H1 (cell line): ENCODE measurements at regions not wholly inside any gene's neighbourhood (a gene's known extent, or its start where the extent isn't known, plus 50 kb on each side); places are given as distances from the start of the nearest gene placed in this dataset.

Source experiments
- CTCF ChIA-PET: fragments of 300-600 bp; sonication (Branson Sonifier 250); formaldehyde crosslinking; loops from one replicate; lab custom pipeline; 2021; ENCODE audit not compliant: partially characterized antibody; lab: Charles Lee
- POLR2A ChIA-PET: fragments of 300-600 bp; sonication (Branson Sonifier 250); formaldehyde crosslinking; loops from one replicate; lab custom pipeline; 2021; ENCODE audit warnings: inconsistent platforms; ENCODE audit not compliant: partially characterized antibody; lab: Charles Lee
- DNase-seq, 2 experiments: peaks; one replicate each; pipeline versions ENCODE4 v3.0.0 to v3.0.0-alpha.2; 2010 to 2022; ENCODE audit warnings: low spot score in 2 of 2, low read depth in 1 of 2, mixed read lengths in 1 of 2
- FAIRE-seq: peaks from 2 replicates; lab custom pipeline; 2011; peaks lifted over from hg19 to GRCh38; lab: Jason Lieb, UNC
- H2AFZ ChIP-seq: 2 replicates; pipeline ENCODE4 v1.8.1; 2012; ENCODE audit warnings: low read length, inconsistent platforms
- H2AK5ac ChIP-seq: 2 replicates; pipeline ENCODE4 v1.6.1; 2013; ENCODE audit warnings: low read depth, low read length
- H2BK120ac ChIP-seq: replicated peaks from 2 replicates; pipeline ENCODE3; 2013; ENCODE audit warnings: low read depth, low read length, inconsistent platforms
- H2BK12ac ChIP-seq: 2 replicates; pipeline ENCODE4 v1.6.1; 2013; ENCODE audit warnings: low read depth, low read length
- H2BK15ac ChIP-seq: 2 replicates; pipeline ENCODE4 v1.6.1; 2013; ENCODE audit warnings: low read length
- H2BK20ac ChIP-seq: 2 replicates; pipeline ENCODE4 v1.6.1; 2013; ENCODE audit warnings: low read length
- H2BK5ac ChIP-seq: 2 replicates; pipeline ENCODE4 v1.6.1; 2013; ENCODE audit warnings: low read depth, low read length
- H3K14ac ChIP-seq: 2 replicates; pipeline ENCODE4 v1.6.1; 2013; ENCODE audit warnings: inconsistent platforms; ENCODE audit not compliant: insufficient read length
- H3K18ac ChIP-seq: 2 replicates; pipeline ENCODE4 v1.6.1; 2013; ENCODE audit warnings: low read length; ENCODE audit errors: extremely low read depth
- H3K23ac ChIP-seq: 2 replicates; pipeline ENCODE4 v1.6.1; 2013; ENCODE audit warnings: inconsistent platforms; ENCODE audit not compliant: insufficient read length
- H3K23me2 ChIP-seq: 2 replicates; pipeline ENCODE4 v1.6.1; 2013; ENCODE audit warnings: low read depth, low read length
- H3K27ac ChIP-seq: 2 replicates; pipeline ENCODE4 v1.6.1; 2011; ENCODE audit warnings: low read depth, low read length, inconsistent platforms
- H3K27me3 ChIP-seq, 4 experiments: replicated peaks in 1 of 4; 1 replicate in 1 of 4; 2 replicates in 3 of 4; pipeline versions ENCODE4 v1.6.1 to v1.8.1; 2011 to 2013; ENCODE audit warnings: low read length in 3 of 4, mild to moderate bottlenecking in 3 of 4, inconsistent platforms in 2 of 4, mixed read lengths in 2 of 4, moderate library complexity in 1 of 4; ENCODE audit not compliant: control insufficient read depth in 3 of 4, insufficient read depth in 3 of 4; ENCODE audit errors: extremely low read depth in 1 of 4
- H3K36me3 ChIP-seq, 4 experiments: 2 replicates each; pipeline versions ENCODE4 v1.6.1 to v1.8.1; 2011 to 2013; ENCODE audit warnings: mild to moderate bottlenecking in 4 of 4, low read length in 3 of 4, moderate library complexity in 2 of 4, control low read depth in 1 of 4, inconsistent platforms in 1 of 4; ENCODE audit not compliant: insufficient read depth in 4 of 4, control insufficient read depth in 2 of 4
- H3K4ac ChIP-seq: replicated peaks from 2 replicates; pipeline ENCODE3; 2013; ENCODE audit warnings: low read length, low read depth, mixed read lengths, inconsistent platforms; ENCODE audit not compliant: insufficient read length
- H3K4me1 ChIP-seq, 4 experiments: replicated peaks in 1 of 4; 1 replicate in 1 of 4; 2 replicates in 3 of 4; pipeline versions ENCODE4 v1.6.1 to v1.8.1; 2011 to 2013; ENCODE audit warnings: low read length in 3 of 4, inconsistent platforms in 2 of 4, mixed read lengths in 1 of 4; ENCODE audit not compliant: insufficient read depth in 4 of 4, control insufficient read depth in 3 of 4
- H3K4me2 ChIP-seq, 2 experiments: 2 replicates each; pipeline versions ENCODE4 v1.6.1 to v1.8.1; 2011 to 2013; ENCODE audit warnings: low read depth in 2 of 2, low read length in 2 of 2, control low read depth in 1 of 2, inconsistent platforms in 1 of 2, mild to moderate bottlenecking in 1 of 2; ENCODE audit not compliant: insufficient read depth in 1 of 2
- H3K4me3 ChIP-seq, 4 experiments: fragments of 200-600, 300-600 bp in 1 of 4; sonication (generic), shearing (Covaris generic), sonication (Bioruptor Twin) in 1 of 4; 2 replicates each; pipeline versions ENCODE4 v1.5.1 to v1.8.1; 2011 to 2016; ENCODE audit warnings: low read length in 4 of 4, low read depth in 3 of 4, control low read depth in 2 of 4, inconsistent platforms in 2 of 4, mild to moderate bottlenecking in 2 of 4, mixed read lengths in 1 of 4, moderate library complexity in 1 of 4; ENCODE audit not compliant: insufficient read depth in 2 of 4; ENCODE audit errors: extremely low read depth in 1 of 4
- H3K56ac ChIP-seq: replicated peaks from 2 replicates; pipeline ENCODE3; 2013; ENCODE audit warnings: low read depth, mild to moderate bottlenecking, mixed read lengths, low read length, inconsistent platforms; ENCODE audit not compliant: insufficient read length
- H3K79me1 ChIP-seq: 2 replicates; pipeline ENCODE4 v1.6.1; 2013; ENCODE audit warnings: low read depth, low read length, control low read depth
- H3K79me2 ChIP-seq, 2 experiments: 2 replicates each; pipeline versions ENCODE4 v1.6.1 to v1.8.1; 2012 to 2013; ENCODE audit warnings: low read length in 2 of 2, mild to moderate bottlenecking in 2 of 2, inconsistent platforms in 1 of 2; ENCODE audit not compliant: insufficient read depth in 2 of 2, control insufficient read depth in 1 of 2
- H3K9ac ChIP-seq, 4 experiments: replicated peaks in 1 of 4; 1 replicate in 1 of 4; 2 replicates in 3 of 4; pipeline versions ENCODE4 v1.6.1 to v1.8.1; 2011 to 2013; ENCODE audit warnings: low read depth in 3 of 4, low read length in 3 of 4, control low read depth in 2 of 4, mild to moderate bottlenecking in 2 of 4, moderate library complexity in 2 of 4, inconsistent platforms in 1 of 4; ENCODE audit errors: extremely low read depth in 1 of 4
- H3K9me3 ChIP-seq, 2 experiments: 2 replicates each; pipeline versions ENCODE4 v1.6.1 to v1.8.1; 2012 to 2013; ENCODE audit warnings: mild to moderate bottlenecking in 2 of 2, moderate library complexity in 2 of 2, control low read depth in 1 of 2, inconsistent platforms in 1 of 2, low read depth in 1 of 2, low read length in 1 of 2, mixed read lengths in 1 of 2; ENCODE audit not compliant: insufficient read depth in 2 of 2
- H4K20me1 ChIP-seq, 2 experiments: replicated peaks in 1 of 2; 2 replicates each; pipeline versions ENCODE3 to v1.8.1; 2011 to 2013; ENCODE audit warnings: inconsistent platforms in 2 of 2, low read length in 2 of 2, mild to moderate bottlenecking in 1 of 2; ENCODE audit not compliant: insufficient read depth in 2 of 2, control insufficient read depth in 1 of 2
- H4K5ac ChIP-seq: 2 replicates; pipeline ENCODE4 v1.6.1; 2013; ENCODE audit warnings: low read length, low read depth, mixed read lengths, inconsistent platforms; ENCODE audit not compliant: insufficient read length
- H4K8ac ChIP-seq: 2 replicates; pipeline ENCODE4 v1.8.0; 2013; ENCODE audit warnings: mild to moderate bottlenecking, moderate library complexity, low read length, inconsistent platforms; ENCODE audit not compliant: insufficient read depth; ENCODE audit errors: extremely low read depth
- H4K91ac ChIP-seq: replicated peaks from 2 replicates; pipeline ENCODE3; 2013; ENCODE audit warnings: low read length, mixed read lengths, inconsistent platforms; ENCODE audit not compliant: insufficient read length
- ASH2L ChIP-seq: fragments of 200-600, 300-600 bp; sonication (generic); IDR thresholded peaks from one replicate; pipeline ENCODE4 v1.7.1; 2017; ENCODE audit warnings: low read length
- BRCA1 ChIP-seq: IDR thresholded peaks from 2 replicates; pipeline ENCODE4 v1.6.1; 2012; ENCODE audit warnings: low read depth, low read length, improper control_type of control experiment
- EP300 ChIP-seq, 2 experiments: IDR thresholded peaks; 1 replicate in 1 of 2; 2 replicates in 1 of 2; pipeline ENCODE4 v1.6.1; 2011 to 2012; ENCODE audit warnings: low read depth in 2 of 2, low read length in 2 of 2, mild to moderate bottlenecking in 2 of 2, borderline replicate concordance in 1 of 2, inconsistent platforms in 1 of 2, moderate library complexity in 1 of 2
- GTF2F1 ChIP-seq: IDR thresholded peaks from 2 replicates; pipeline ENCODE4 v1.6.1; 2012; ENCODE audit warnings: low read depth, low read length, improper control_type of control experiment, borderline replicate concordance
- KDM4A ChIP-seq: IDR thresholded peaks from one replicate; pipeline ENCODE4 v1.7.1; 2012; ENCODE audit warnings: low read depth, mild to moderate bottlenecking, moderate library complexity, low read length, inconsistent platforms; ENCODE audit not compliant: severe bottlenecking
- KDM5A ChIP-seq: fragments of 200-600 bp; IDR thresholded peaks from 2 replicates; pipeline ENCODE4 v1.7.1; 2012; ENCODE audit warnings: mild to moderate bottlenecking, low read length, inconsistent platforms, mixed read lengths
- NANOG ChIP-seq: IDR thresholded peaks from 2 replicates; pipeline ENCODE4 v1.6.1; 2011; ENCODE audit warnings: low read length, low read depth, mild to moderate bottlenecking, inconsistent platforms; ENCODE audit not compliant: insufficient read depth, poor library complexity, severe bottlenecking
- PHF8 ChIP-seq: fragments of 200-600 bp; sonication (generic); conservative IDR thresholded peaks from 2 replicates; pipeline ENCODE4 v1.7.1; 2012; ENCODE audit warnings: low read depth, mild to moderate bottlenecking, inconsistent platforms, low read length, moderate library complexity
- RFX5 ChIP-seq: IDR thresholded peaks from 2 replicates; pipeline ENCODE4 v1.6.1; 2011; ENCODE audit warnings: low read depth, low read length, improper control_type of control experiment, borderline replicate concordance
- RNF2 ChIP-seq: fragments of 200-900, 300-1000 bp; sonication (generic); IDR thresholded peaks from 2 replicates; pipeline ENCODE4 v1.7.1; 2016; ENCODE audit warnings: borderline replicate concordance, low read depth, mild to moderate bottlenecking, antibody characterized with exemption, low read length; ENCODE audit not compliant: poor library complexity, severe bottlenecking; ENCODE audit errors: missing control alignments
- SAP30 ChIP-seq: fragments of 300-600 bp; sonication (generic); IDR thresholded peaks from 2 replicates; pipeline ENCODE4 v1.7.1; 2012; ENCODE audit warnings: low read length, moderate library complexity, mild to moderate bottlenecking, inconsistent platforms; ENCODE audit not compliant: insufficient read depth, insufficient replicate concordance
- SP2 ChIP-seq: IDR thresholded peaks from 2 replicates; pipeline ENCODE4 v1.6.1; 2012; ENCODE audit warnings: mild to moderate bottlenecking, low read length, inconsistent platforms
- SP4 ChIP-seq: IDR thresholded peaks from 2 replicates; pipeline ENCODE4 v1.6.1; 2012; ENCODE audit warnings: low read length, inconsistent platforms
- SRF ChIP-seq: IDR thresholded peaks from 2 replicates; pipeline ENCODE4 v1.6.1; 2011; ENCODE audit warnings: mild to moderate bottlenecking, low read depth, low read length, moderate library complexity
- WGBS, 2 experiments: shearing (Covaris generic) in 1 of 2; methylation state at CpG; one replicate each; pipeline versions ENCODE4 v1.1.6 to v1.1.7; 2013 to 2015; ENCODE audit warnings: low lambda C conversion rate in 2 of 2, mixed read lengths in 2 of 2, inconsistent platforms in 1 of 2, low coverage in 1 of 2, missing lambda C conversion rate in 1 of 2; ENCODE audit not compliant: insufficient replicate concordance in 2 of 2, insufficient coverage in 1 of 2, insufficient read length in 1 of 2; ENCODE audit errors: extremely low coverage in 1 of 2, missing lambda C conversion rate in 1 of 2; 5-methylcytosine and 5-hydroxymethylcytosine counted together
- TF ChIP-seq, protein P1 (sequence below): IDR thresholded peaks from 2 replicates; pipeline ENCODE4 v1.6.1; 2012; ENCODE audit warnings: inconsistent platforms

DNA sequence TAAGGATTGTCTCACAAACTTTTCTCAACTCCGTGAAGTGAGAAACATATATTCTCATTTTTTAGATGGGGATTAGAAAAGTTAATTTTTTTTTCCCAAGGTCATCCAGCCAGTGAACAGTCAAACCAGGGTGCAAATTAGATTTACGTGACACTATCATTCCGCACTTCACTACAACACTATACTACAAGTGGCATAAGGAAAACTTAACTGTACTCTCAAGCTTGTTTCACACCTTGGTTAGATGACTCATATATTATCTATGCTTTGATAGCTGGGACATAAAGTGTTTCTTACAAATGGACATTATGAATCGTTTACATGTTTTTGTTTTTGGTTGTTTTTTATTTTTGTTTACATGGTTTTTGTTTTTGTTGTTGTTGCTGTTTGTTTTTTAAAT lies 525.7 kb downstream of the PPARGC1A start:
- Histone ChIP-seq H3K9ac (no peak overlapping the region), H3K14ac (no peak overlapping the region), H3K23me2 (no peaks in the 10 kb centered on the region), H2BK5ac (no peak overlapping the region), H4K5ac (no peak overlapping the region), H2AK5ac (no peak overlapping the region), H3K9me3 (no peaks in the 10 kb centered on the region), H3K4me3 (no peak overlapping the region), H3K27me3 (no peaks in the 10 kb centered on the region), H3K4me2 (no peak overlapping the region), H3K18ac (no peak overlapping the region), H3K79me1 (no peaks in the 10 kb centered on the region), H4K20me1 (no peaks in the 10 kb centered on the region), H2AFZ (no peak overlapping the region), H3K4me1 (peaks cover 0 to 1% (median 0%) of the 10 kb centered on the region in 4 experiments; a peak in 1 of 7 replicates), H4K8ac (no peak overlapping the region), H3K4ac (no peak overlapping the region), H3K27ac (no peak overlapping the region), H2BK15ac (no peak overlapping the region), H2BK20ac (no peak overlapping the region), H3K23ac (no peak overlapping the region), H2BK120ac (no peak overlapping the region), H3K36me3 (no peaks in the 10 kb centered on the region), H3K79me2 (no peaks in the 10 kb centered on the region), H2BK12ac (no peak overlapping the region), H3K56ac (no peak overlapping the region), H4K91ac (no peak overlapping the region)
- FAIRE-seq (no peak), DNase-seq (no peak)
- ChIA-PET CTCF (no interaction called here), POLR2A (no interaction called here)
- WGBS, 2 experiments, result 96% methylated on average over 4 of the region's 4 CpGs; no CpG with 5 or more reads in 1 of the 2 experiments
- TF ChIP-seq BRCA1 (no peak), RFX5 (no peak), NANOG (no peak), RNF2 (no peak), KDM4A (no peak), KDM5A (no peak), EP300 (IDR thresholded peaks at IDR 0.05; ENCODE audit: borderline replicate concordance in 1 of 2, low read depth in 2 of 2, low read length in 2 of 2) (no peak), SAP30 (no peak), GTF2F1 (no peak), ASH2L (no peak), SP4 (no peak), SRF (no peak), PHF8 (no peak), SP2 (no peak)
- TF ChIP-seq, protein P1, sequence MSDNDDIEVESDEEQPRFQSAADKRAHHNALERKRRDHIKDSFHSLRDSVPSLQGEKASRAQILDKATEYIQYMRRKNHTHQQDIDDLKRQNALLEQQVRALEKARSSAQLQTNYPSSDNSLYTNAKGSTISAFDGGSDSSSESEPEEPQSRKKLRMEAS, result no peak
